ENCODE measurements at regions not wholly inside any gene's neighbourhood (a gene's known extent, or its start where the extent isn't known, plus 50 kb on each side); places are given as distances from the start of the nearest gene placed in this dataset.

DNA sequence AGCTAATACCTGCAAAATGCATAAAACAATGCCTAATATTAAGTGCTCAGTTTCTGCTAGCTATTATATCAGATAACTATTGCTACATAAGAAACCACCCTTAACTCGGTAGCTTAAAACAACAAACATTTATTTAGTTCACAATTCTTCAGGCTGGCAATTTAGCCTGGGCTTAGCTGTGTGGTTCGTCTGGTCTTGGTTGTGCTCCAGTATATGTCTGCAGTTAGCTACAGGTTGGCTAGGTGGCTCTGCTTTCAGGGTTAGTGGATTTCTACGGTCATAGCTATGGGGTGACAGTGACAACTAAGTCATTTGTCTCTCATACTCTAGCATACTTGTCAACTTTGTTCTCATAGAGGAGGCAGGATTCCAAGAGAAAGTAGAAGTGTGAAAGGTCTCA, 61.8 kb upstream of the NRP1 start:
- H3K36me3 ChIP-seq, result no peaks in the 10 kb centered on the region
- 91 to 93% methylated on average over 3 of the region's 3 CpGs for WGBS, 2 donors
- H3K27ac ChIP-seq, result no peak overlapping the region
- H3K4me1 ChIP-seq, result no peaks in the 10 kb centered on the region
- H3K4me3 ChIP-seq, result no peak overlapping the region
- FAIRE-seq (no peak), ATAC-seq (no peak), DNase-seq (no peak)
- no peaks in the 10 kb centered on the region for H3K27me3 ChIP-seq
- no peaks in the 10 kb centered on the region for H3K9me3 ChIP-seq
- intact Hi-C loops (cut with DNase I), result no loop called here
- TF ChIP-seq, protein P1, sequence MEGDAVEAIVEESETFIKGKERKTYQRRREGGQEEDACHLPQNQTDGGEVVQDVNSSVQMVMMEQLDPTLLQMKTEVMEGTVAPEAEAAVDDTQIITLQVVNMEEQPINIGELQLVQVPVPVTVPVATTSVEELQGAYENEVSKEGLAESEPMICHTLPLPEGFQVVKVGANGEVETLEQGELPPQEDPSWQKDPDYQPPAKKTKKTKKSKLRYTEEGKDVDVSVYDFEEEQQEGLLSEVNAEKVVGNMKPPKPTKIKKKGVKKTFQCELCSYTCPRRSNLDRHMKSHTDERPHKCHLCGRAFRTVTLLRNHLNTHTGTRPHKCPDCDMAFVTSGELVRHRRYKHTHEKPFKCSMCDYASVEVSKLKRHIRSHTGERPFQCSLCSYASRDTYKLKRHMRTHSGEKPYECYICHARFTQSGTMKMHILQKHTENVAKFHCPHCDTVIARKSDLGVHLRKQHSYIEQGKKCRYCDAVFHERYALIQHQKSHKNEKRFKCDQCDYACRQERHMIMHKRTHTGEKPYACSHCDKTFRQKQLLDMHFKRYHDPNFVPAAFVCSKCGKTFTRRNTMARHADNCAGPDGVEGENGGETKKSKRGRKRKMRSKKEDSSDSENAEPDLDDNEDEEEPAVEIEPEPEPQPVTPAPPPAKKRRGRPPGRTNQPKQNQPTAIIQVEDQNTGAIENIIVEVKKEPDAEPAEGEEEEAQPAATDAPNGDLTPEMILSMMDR (IDR thresholded peaks at IDR 0.05), result no peak

DNA sequence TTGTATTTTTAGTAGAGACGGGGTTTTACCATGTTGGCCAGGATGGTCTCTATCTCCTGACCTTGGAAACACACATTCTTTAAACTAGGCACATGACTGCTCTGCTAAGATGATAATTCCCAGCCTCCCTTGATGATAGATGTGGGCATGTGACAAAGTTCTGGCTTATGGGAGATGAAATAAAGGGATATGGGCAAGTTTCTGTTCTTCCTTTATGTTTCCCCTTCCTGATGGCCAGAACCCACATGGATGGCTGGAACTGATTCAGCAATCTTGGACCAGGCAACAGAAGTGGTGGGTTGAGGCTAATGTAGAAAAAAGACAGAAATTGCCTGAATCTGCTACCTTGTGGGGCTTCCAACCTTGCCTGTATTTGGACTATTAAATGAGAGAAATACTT, 60.7 kb upstream of the NRP1 start:
- Histone ChIP-seq H3K36me3 (no peaks in the 10 kb centered on the region), H3K4me3 (no peak overlapping the region), H3K27ac (no peak overlapping the region), H3K27me3 (no peaks in the 10 kb centered on the region), H3K9me3 (no peaks in the 10 kb centered on the region), H3K4me1 (no peaks in the 10 kb centered on the region)
- ATAC-seq, result no peak
- FAIRE-seq, result no peak
- DNase-seq, result no peak
- WGBS, 2 donors, result 67 to 82% methylated on average over 1 of the region's 1 CpG
- TF ChIP-seq, protein P1 (IDR thresholded peaks at IDR 0.05), result no peak
- intact Hi-C loops (cut with DNase I), result no loop called here

DNA sequence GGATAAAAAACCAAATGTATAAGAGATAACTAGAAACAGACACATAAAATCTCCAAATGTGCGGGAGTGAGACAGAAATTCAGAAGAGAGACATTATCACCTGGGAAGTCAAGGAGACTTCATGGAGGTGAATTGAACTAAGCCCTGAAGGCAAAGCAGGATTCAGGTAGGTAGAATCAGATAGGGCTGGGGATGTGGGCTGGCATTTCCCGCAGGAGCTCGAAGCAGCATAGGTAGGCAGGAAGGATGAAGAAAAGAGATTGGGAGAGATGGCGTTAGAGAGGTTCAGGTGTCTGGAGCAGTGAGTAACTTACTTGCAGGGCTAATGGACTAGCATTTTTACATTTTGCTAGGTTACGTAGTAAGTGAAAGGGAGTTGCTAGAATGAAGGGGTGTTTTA, 58.2 kb upstream of the NRP1 start:
- TF ChIP-seq, protein P1 (IDR thresholded peaks at IDR 0.05), result no peak
- no peak overlapping the region for H3K4me3 ChIP-seq
- FAIRE-seq (no peak), DNase-seq (no peak), ATAC-seq (no peak)
- intact Hi-C loops (cut with DNase I), result no loop called here
- WGBS, 2 donors, result 80 to 82% methylated on average over 5 of the region's 5 CpGs
- H3K27me3 ChIP-seq, result no peaks in the 10 kb centered on the region
- H3K4me1 ChIP-seq, result no peaks in the 10 kb centered on the region
- no peaks in the 10 kb centered on the region for H3K9me3 ChIP-seq
- H3K27ac ChIP-seq, result no peak overlapping the region
- H3K36me3 ChIP-seq, result no peaks in the 10 kb centered on the region

DNA sequence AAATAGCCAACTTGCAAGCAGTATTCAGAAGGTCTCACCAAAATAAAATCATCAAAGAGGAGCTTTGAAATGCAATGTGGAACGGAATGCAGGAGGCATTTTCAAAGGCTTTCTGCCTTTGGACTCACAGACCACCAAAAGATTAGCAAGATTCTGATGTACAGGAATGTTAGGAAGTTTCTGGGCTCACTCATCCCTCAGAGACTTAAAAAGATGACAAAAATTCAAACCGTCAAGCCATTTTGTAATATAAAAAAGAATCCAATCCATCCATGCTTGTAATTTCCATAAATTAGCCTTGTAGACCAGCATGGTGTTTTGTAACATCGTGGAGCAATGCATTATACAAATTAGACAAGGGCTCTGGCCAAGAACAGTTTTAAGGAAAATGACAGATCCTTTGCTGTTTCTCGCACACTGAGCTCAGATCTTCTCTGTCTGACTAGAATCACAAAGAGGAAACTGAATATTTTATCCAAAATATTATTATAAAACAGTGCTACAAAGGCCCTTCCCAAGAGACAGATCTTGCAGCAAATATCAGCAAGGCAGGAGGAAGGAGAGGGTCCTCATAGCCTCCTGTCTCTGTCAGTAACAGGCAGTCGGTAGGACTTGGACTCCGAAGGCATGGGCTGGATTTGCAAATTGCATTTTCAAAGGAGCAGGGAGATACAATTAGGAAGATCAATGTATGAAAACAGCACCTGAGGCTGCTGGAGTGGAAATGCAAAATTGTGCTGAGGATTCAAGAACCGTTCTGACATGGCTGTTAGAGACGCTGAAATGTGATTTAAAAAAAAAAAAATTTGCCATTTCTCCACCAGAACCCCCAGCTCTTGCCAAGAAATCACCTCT, 57.4 kb upstream of the NRP1 start:
- no peak for FAIRE-seq
- Histone ChIP-seq H3K4me1 (no peaks in the 10 kb centered on the region), H3K9me3 (no peaks in the 10 kb centered on the region), H3K4me3 (no peak overlapping the region), H3K36me3 (no peaks in the 10 kb centered on the region), H3K27ac (no peak overlapping the region), H3K27me3 (no peaks in the 10 kb centered on the region)
- TF ChIP-seq, protein P1 (IDR thresholded peaks at IDR 0.05), result no peak
- DNase-seq, result no peak
- intact Hi-C loops (cut with DNase I), result no loop called here
- no peak for ATAC-seq
- WGBS, 2 donors, result 77 to 79% methylated on average over 8 of the region's 8 CpGs

DNA sequence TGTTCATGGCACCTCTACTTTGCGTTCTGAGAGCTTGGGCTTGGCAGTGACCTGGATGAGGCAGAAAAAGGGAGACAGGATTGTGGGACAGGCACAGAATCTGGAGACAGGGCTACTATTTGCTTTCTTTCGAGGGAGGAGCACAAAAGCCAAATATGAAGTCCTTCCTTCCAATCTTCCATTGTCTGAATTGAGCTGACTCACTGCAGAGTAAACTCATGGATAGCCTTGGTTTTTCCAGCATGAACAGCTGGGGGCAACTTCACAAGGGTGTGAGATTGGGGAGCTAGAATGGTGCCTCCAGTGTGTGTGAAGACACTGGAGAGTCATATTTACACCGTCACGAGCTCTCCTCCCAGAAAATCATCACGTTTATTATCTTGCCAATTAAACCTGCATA, 55.6 kb upstream of the NRP1 start:
- Histone ChIP-seq H3K27ac (no peak overlapping the region), H3K4me3 (no peak overlapping the region), H3K4me1 (no peaks in the 10 kb centered on the region), H3K9me3 (no peaks in the 10 kb centered on the region), H3K27me3 (no peaks in the 10 kb centered on the region), H3K36me3 (no peaks in the 10 kb centered on the region)
- no peak for ATAC-seq
- intact Hi-C loops (cut with DNase I), result no loop called here
- 81 to 88% methylated on average over 5 of the region's 5 CpGs for WGBS, 2 donors
- TF ChIP-seq, protein P1 (IDR thresholded peaks at IDR 0.05), result no peak
- no peak for DNase-seq
- FAIRE-seq, result no peak
